IPS-15b (cell line): ENCODE measurements at regions not wholly inside any gene's neighbourhood (a gene's known extent, or its start where the extent isn't known, plus 50 kb on each side); places are given as distances from the start of the nearest gene placed in this dataset.
"Not testable (repeated sequence)": the region's sequence is repeated elsewhere in the genome, so short reads cannot be mapped to it uniquely, and the experiment has no call there.

Source experiments
- H3K27me3 ChIP-seq: one replicate; pipeline ENCODE4 v1.6.1; 2013; ENCODE audit warnings: low read length; ENCODE audit not compliant: control insufficient read depth, insufficient read depth
- H3K36me3 ChIP-seq: one replicate; pipeline ENCODE4 v1.6.1; 2013; ENCODE audit warnings: low read length; ENCODE audit not compliant: control insufficient read depth, insufficient read depth
- H3K4me1 ChIP-seq: one replicate; pipeline ENCODE4 v1.6.1; 2013; ENCODE audit warnings: mild to moderate bottlenecking, low read length; ENCODE audit not compliant: control insufficient read depth, insufficient read depth
- H3K4me3 ChIP-seq: one replicate; pipeline ENCODE4 v1.5.1; 2013; ENCODE audit warnings: low read depth, low read length
- H3K9ac ChIP-seq: one replicate; pipeline ENCODE4 v1.6.1; 2013; ENCODE audit warnings: low read depth, mild to moderate bottlenecking, low read length
- H3K9me3 ChIP-seq: one replicate; pipeline ENCODE4 v1.6.1; 2013; ENCODE audit warnings: mild to moderate bottlenecking, low read length; ENCODE audit not compliant: control insufficient read depth, insufficient read depth

GRCh38 chr4:38373375-38373774, 290.6 kb upstream of the KLF3 start:
- no peaks in the 10 kb centered on the region for H3K36me3 ChIP-seq
- no peaks in the 10 kb centered on the region for H3K9me3 ChIP-seq
- no peaks in the 10 kb centered on the region for H3K27me3 ChIP-seq
- no peaks in the 10 kb centered on the region for H3K4me1 ChIP-seq
- no peak overlapping the region for H3K9ac ChIP-seq
- no peak overlapping the region for H3K4me3 ChIP-seq

GRCh38 chr4:38377195-38377594, 286.8 kb upstream of the KLF3 start:
- no peaks in the 10 kb centered on the region for H3K9me3 ChIP-seq
- no peak overlapping the region for H3K4me3 ChIP-seq
- H3K36me3 ChIP-seq, result no peaks in the 10 kb centered on the region
- H3K27me3 ChIP-seq, result no peaks in the 10 kb centered on the region
- no peaks in the 10 kb centered on the region for H3K4me1 ChIP-seq
- no peak overlapping the region for H3K9ac ChIP-seq

GRCh38 chr4:38378478-38378877, 285.5 kb upstream of the KLF3 start:
- no peaks in the 10 kb centered on the region for H3K9me3 ChIP-seq
- no peaks in the 10 kb centered on the region for H3K27me3 ChIP-seq
- no peaks in the 10 kb centered on the region for H3K36me3 ChIP-seq
- H3K4me3 ChIP-seq, result no peak overlapping the region
- no peak overlapping the region for H3K9ac ChIP-seq
- no peaks in the 10 kb centered on the region for H3K4me1 ChIP-seq

- H3K27me3 ChIP-seq, result no peaks in the 10 kb centered on the region
- no peaks in the 10 kb centered on the region for H3K36me3 ChIP-seq
- no peak overlapping the region for H3K9ac ChIP-seq
- no peaks in the 10 kb centered on the region for H3K4me1 ChIP-seq
- H3K4me3 ChIP-seq, result no peak overlapping the region
- no peaks in the 10 kb centered on the region for H3K9me3 ChIP-seq
These were observed 282.2 kb upstream of the KLF3 start for GRCh38 chr4:38381788-38382187.

- H3K4me1 ChIP-seq, result no peaks in the 10 kb centered on the region
- H3K36me3 ChIP-seq, result no peaks in the 10 kb centered on the region
- H3K9me3 ChIP-seq, result no peaks in the 10 kb centered on the region
- no peak overlapping the region for H3K4me3 ChIP-seq
- H3K9ac ChIP-seq, result no peak overlapping the region
- H3K27me3 ChIP-seq, result no peaks in the 10 kb centered on the region
These were observed 281.5 kb upstream of the KLF3 start for GRCh38 chr4:38382520-38382919.

- H3K27me3 ChIP-seq, result no peaks in the 10 kb centered on the region
- H3K9me3 ChIP-seq, result no peaks in the 10 kb centered on the region
- H3K4me3 ChIP-seq, result no peak overlapping the region
- H3K36me3 ChIP-seq, result no peaks in the 10 kb centered on the region
- no peaks in the 10 kb centered on the region for H3K4me1 ChIP-seq
- no peak overlapping the region for H3K9ac ChIP-seq
These were observed 280.3 kb upstream of the KLF3 start for GRCh38 chr4:38383646-38384121.

- no peaks in the 10 kb centered on the region for H3K27me3 ChIP-seq
- no peaks in the 10 kb centered on the region for H3K36me3 ChIP-seq
- no peaks in the 10 kb centered on the region for H3K4me1 ChIP-seq
- H3K9ac ChIP-seq, result no peak overlapping the region
- H3K4me3 ChIP-seq, result no peak overlapping the region
- no peaks in the 10 kb centered on the region for H3K9me3 ChIP-seq
These were observed 278.6 kb upstream of the KLF3 start for GRCh38 chr4:38385093-38386004.

GRCh38 chr4:38386005-38386551, 277.9 kb upstream of the KLF3 start:
- Histone ChIP-seq H3K4me3 (no peak overlapping the region), H3K9ac (no peak overlapping the region), H3K4me1 (no peaks in the 10 kb centered on the region)

GRCh38 chr4:38386654-38387188, 277.3 kb upstream of the KLF3 start:
- no peaks in the 10 kb centered on the region for H3K4me1 ChIP-seq
- no peaks in the 10 kb centered on the region for H3K36me3 ChIP-seq
- H3K9ac ChIP-seq, result no peak overlapping the region
- H3K9me3 ChIP-seq, result no peaks in the 10 kb centered on the region
- no peak overlapping the region for H3K4me3 ChIP-seq
- no peaks in the 10 kb centered on the region for H3K27me3 ChIP-seq

More at GRCh38 chr4:38386005-38386551, 277.9 kb upstream of the KLF3 start:
- H3K36me3 ChIP-seq, result no peaks in the 10 kb centered on the region
- no peaks in the 10 kb centered on the region for H3K27me3 ChIP-seq
- no peaks in the 10 kb centered on the region for H3K9me3 ChIP-seq

- H3K4me3 ChIP-seq, result no peak overlapping the region
- no peaks in the 10 kb centered on the region for H3K27me3 ChIP-seq
- H3K9ac ChIP-seq, result no peak overlapping the region
- no peaks in the 10 kb centered on the region for H3K36me3 ChIP-seq
- no peaks in the 10 kb centered on the region for H3K4me1 ChIP-seq
- H3K9me3 ChIP-seq, result no peaks in the 10 kb centered on the region
These were observed 276.7 kb upstream of the KLF3 start for GRCh38 chr4:38387348-38387747.

- Histone ChIP-seq H3K9ac (no peak overlapping the region), H3K36me3 (no peaks in the 10 kb centered on the region), H3K4me1 (no peaks in the 10 kb centered on the region), H3K27me3 (no peaks in the 10 kb centered on the region), H3K9me3 (peaks cover 3% of the 10 kb centered on the region), H3K4me3 (no peak overlapping the region)
These were observed 276.2 kb upstream of the KLF3 start for GRCh38 chr4:38387819-38388218.

GRCh38 chr4:38388907-38389306, 275.1 kb upstream of the KLF3 start:
- not testable (repeated sequence) for H3K9ac ChIP-seq, H3K27me3 ChIP-seq, H3K9me3 ChIP-seq, H3K36me3 ChIP-seq, H3K4me1 ChIP-seq, H3K4me3 ChIP-seq
